Activated naive CD4-positive, alpha-beta T cell treated with anti-CD3 and anti-CD28 coated beads, Interleukin-2, amount 50 U/mL, for 24 hours (primary cell): ENCODE measurements at regions not wholly inside any gene's neighbourhood (a gene's known extent, or its start where the extent isn't known, plus 50 kb on each side); places are given as distances from the start of the nearest gene placed in this dataset.

ENCODE experiments used
- H3K27ac Mint-ChIP-seq: one replicate; pipeline ENCODE4 v1.8.0; 2021; ENCODE audit warnings: mild to moderate bottlenecking, mixed read lengths
- H3K27me3 Mint-ChIP-seq: one replicate; pipeline ENCODE4 v1.8.0; 2021; ENCODE audit warnings: mixed read lengths
- H3K36me3 Mint-ChIP-seq: one replicate; pipeline ENCODE4 v1.8.0; 2021; ENCODE audit warnings: mixed read lengths
- H3K4me1 Mint-ChIP-seq: one replicate; pipeline ENCODE4 v1.8.0; 2021; ENCODE audit warnings: mixed read lengths
- H3K4me3 Mint-ChIP-seq: one replicate; pipeline ENCODE4 v1.8.0; 2021; ENCODE audit warnings: mild to moderate bottlenecking, mixed read lengths
- H3K9me3 Mint-ChIP-seq: one replicate; pipeline ENCODE4 v1.8.0; 2021; ENCODE audit warnings: mixed read lengths

- H3K9me3 Mint-ChIP-seq, result no peaks in the 10 kb centered on the region
- H3K4me1 Mint-ChIP-seq, result no peaks in the 10 kb centered on the region
- no peak overlapping the region for H3K4me3 Mint-ChIP-seq
- no peaks in the 10 kb centered on the region for H3K36me3 Mint-ChIP-seq
- no peak overlapping the region for H3K27ac Mint-ChIP-seq
- H3K27me3 Mint-ChIP-seq, result no peaks in the 10 kb centered on the region
Observed at GRCh38 chr12:89906178-89906577, 197.5 kb upstream of the ATP2B1 start.

GRCh38 chr12:89901906-89902642 lies 193.4 kb upstream of the ATP2B1 start:
- no peaks in the 10 kb centered on the region for H3K9me3 Mint-ChIP-seq
- no peaks in the 10 kb centered on the region for H3K36me3 Mint-ChIP-seq
- peaks cover 4% of the 10 kb centered on the region for H3K4me1 Mint-ChIP-seq
- H3K4me3 Mint-ChIP-seq, result no peak overlapping the region
- no peak overlapping the region for H3K27ac Mint-ChIP-seq
- no peaks in the 10 kb centered on the region for H3K27me3 Mint-ChIP-seq

- no peak overlapping the region for H3K27ac Mint-ChIP-seq
- no peaks in the 10 kb centered on the region for H3K9me3 Mint-ChIP-seq
- no peaks in the 10 kb centered on the region for H3K27me3 Mint-ChIP-seq
- peaks cover 7% of the 10 kb centered on the region for H3K4me1 Mint-ChIP-seq
- no peaks in the 10 kb centered on the region for H3K36me3 Mint-ChIP-seq
- H3K4me3 Mint-ChIP-seq, result no peak overlapping the region
Observed at GRCh38 chr12:89901319-89901718, 192.7 kb upstream of the ATP2B1 start.

- no peak overlapping the region for H3K27ac Mint-ChIP-seq
- no peaks in the 10 kb centered on the region for H3K36me3 Mint-ChIP-seq
- H3K4me1 Mint-ChIP-seq, result peaks cover 10% of the 10 kb centered on the region
- no peaks in the 10 kb centered on the region for H3K9me3 Mint-ChIP-seq
- no peaks in the 10 kb centered on the region for H3K27me3 Mint-ChIP-seq
- H3K4me3 Mint-ChIP-seq, result no peak overlapping the region
Observed at GRCh38 chr12:89899651-89900050, 191.0 kb upstream of the ATP2B1 start.

GRCh38 chr12:89895591-89895990 lies 187.0 kb upstream of the ATP2B1 start:
- Mint-ChIP-seq H3K4me1 (peaks cover 31% of the 10 kb centered on the region), H3K4me3 (no peak overlapping the region), H3K27ac (no peak overlapping the region), H3K36me3 (no peaks in the 10 kb centered on the region), H3K27me3 (no peaks in the 10 kb centered on the region), H3K9me3 (no peaks in the 10 kb centered on the region)

GRCh38 chr12:89895101-89895500 lies 186.5 kb upstream of the ATP2B1 start:
- Mint-ChIP-seq H3K4me1 (peaks cover 31% of the 10 kb centered on the region), H3K27me3 (no peaks in the 10 kb centered on the region), H3K4me3 (no peak overlapping the region), H3K9me3 (no peaks in the 10 kb centered on the region), H3K36me3 (no peaks in the 10 kb centered on the region), H3K27ac (no peak overlapping the region)

- H3K9me3 Mint-ChIP-seq, result no peaks in the 10 kb centered on the region
- peaks cover 2% of the 10 kb centered on the region for H3K36me3 Mint-ChIP-seq
- H3K27ac Mint-ChIP-seq, result peak overlapping the region; percentile 8
- peaks cover 31% of the 10 kb centered on the region for H3K4me1 Mint-ChIP-seq
- H3K4me3 Mint-ChIP-seq, result no peak overlapping the region
- H3K27me3 Mint-ChIP-seq, result no peaks in the 10 kb centered on the region
Observed at GRCh38 chr12:89893972-89894706, 185.5 kb upstream of the ATP2B1 start.

GRCh38 chr12:89892436-89892835 lies 183.8 kb upstream of the ATP2B1 start:
- H3K27ac Mint-ChIP-seq, result no peak overlapping the region
- H3K9me3 Mint-ChIP-seq, result no peaks in the 10 kb centered on the region
- H3K27me3 Mint-ChIP-seq, result no peaks in the 10 kb centered on the region
- peaks cover 2% of the 10 kb centered on the region for H3K36me3 Mint-ChIP-seq
- H3K4me3 Mint-ChIP-seq, result no peak overlapping the region
- H3K4me1 Mint-ChIP-seq, result peaks cover 30% of the 10 kb centered on the region

GRCh38 chr12:89891933-89892332 lies 183.3 kb upstream of the ATP2B1 start:
- Mint-ChIP-seq H3K4me1 (peaks cover 25% of the 10 kb centered on the region), H3K9me3 (no peaks in the 10 kb centered on the region), H3K4me3 (no peak overlapping the region), H3K27ac (no peak overlapping the region), H3K27me3 (no peaks in the 10 kb centered on the region), H3K36me3 (peaks cover 6% of the 10 kb centered on the region)

GRCh38 chr12:89890161-89890560 lies 181.5 kb upstream of the ATP2B1 start:
- H3K27me3 Mint-ChIP-seq, result no peaks in the 10 kb centered on the region
- no peaks in the 10 kb centered on the region for H3K9me3 Mint-ChIP-seq
- no peak overlapping the region for H3K4me3 Mint-ChIP-seq
- H3K36me3 Mint-ChIP-seq, result peaks cover 6% of the 10 kb centered on the region
- H3K4me1 Mint-ChIP-seq, result peaks cover 23% of the 10 kb centered on the region
- H3K27ac Mint-ChIP-seq, result no peak overlapping the region

- Mint-ChIP-seq H3K9me3 (no peaks in the 10 kb centered on the region), H3K27ac (no peak overlapping the region), H3K36me3 (peaks cover 6% of the 10 kb centered on the region), H3K4me3 (no peak overlapping the region), H3K4me1 (peaks cover 18% of the 10 kb centered on the region), H3K27me3 (no peaks in the 10 kb centered on the region)
Observed at GRCh38 chr12:89889062-89889461, 180.4 kb upstream of the ATP2B1 start.

GRCh38 chr12:89884952-89885351 lies 176.3 kb upstream of the ATP2B1 start:
- H3K27ac Mint-ChIP-seq, result no peak overlapping the region
- no peaks in the 10 kb centered on the region for H3K27me3 Mint-ChIP-seq
- no peak overlapping the region for H3K4me3 Mint-ChIP-seq
- H3K36me3 Mint-ChIP-seq, result peaks cover 6% of the 10 kb centered on the region
- H3K4me1 Mint-ChIP-seq, result peaks cover 40% of the 10 kb centered on the region
- H3K9me3 Mint-ChIP-seq, result peaks cover 5% of the 10 kb centered on the region

GRCh38 chr12:89884416-89884898 lies 175.8 kb upstream of the ATP2B1 start:
- Mint-ChIP-seq H3K27me3 (no peaks in the 10 kb centered on the region), H3K9me3 (peaks cover 5% of the 10 kb centered on the region), H3K27ac (no peak overlapping the region), H3K4me3 (no peak overlapping the region), H3K4me1 (peaks cover 44% of the 10 kb centered on the region), H3K36me3 (peaks cover 3% of the 10 kb centered on the region)

GRCh38 chr12:89883630-89884389 lies 175.2 kb upstream of the ATP2B1 start:
- peaks cover 5% of the 10 kb centered on the region for H3K9me3 Mint-ChIP-seq
- no peaks in the 10 kb centered on the region for H3K27me3 Mint-ChIP-seq
- H3K27ac Mint-ChIP-seq, result no peak overlapping the region
- H3K36me3 Mint-ChIP-seq, result peaks cover 3% of the 10 kb centered on the region
- H3K4me1 Mint-ChIP-seq, result peaks cover 50% of the 10 kb centered on the region
- H3K4me3 Mint-ChIP-seq, result no peak overlapping the region

- no peak overlapping the region for H3K27ac Mint-ChIP-seq
- H3K4me3 Mint-ChIP-seq, result no peak overlapping the region
- peaks cover 5% of the 10 kb centered on the region for H3K9me3 Mint-ChIP-seq
- H3K27me3 Mint-ChIP-seq, result no peaks in the 10 kb centered on the region
- peaks cover 3% of the 10 kb centered on the region for H3K36me3 Mint-ChIP-seq
- H3K4me1 Mint-ChIP-seq, result peaks cover 57% of the 10 kb centered on the region
Observed at GRCh38 chr12:89882792-89883191, 174.2 kb upstream of the ATP2B1 start.

GRCh38 chr12:89882050-89882449 lies 173.4 kb upstream of the ATP2B1 start:
- Mint-ChIP-seq H3K36me3 (peaks cover under 1% of the 10 kb centered on the region), H3K4me1 (peaks cover 57% of the 10 kb centered on the region), H3K4me3 (no peak overlapping the region), H3K9me3 (peaks cover 5% of the 10 kb centered on the region), H3K27ac (peak overlapping the region; percentile 42), H3K27me3 (no peaks in the 10 kb centered on the region)
